ENCODE measurements at regions not wholly inside any gene's neighbourhood (a gene's known extent, or its start where the extent isn't known, plus 50 kb on each side); places are given as distances from the start of the nearest gene placed in this dataset.

- Mint-ChIP-seq H3K4me1 (ENCODE audit: low read depth) (peaks cover 20% of the 10 kb centered on the region), H3K27ac (no peak overlapping the region), H3K4me3 (no peak overlapping the region), H3K36me3 (ENCODE audit: low read depth) (no peaks in the 10 kb centered on the region), H3K9me3 (no peaks in the 10 kb centered on the region), H3K27me3 (no peaks in the 10 kb centered on the region)
- intact Hi-C loops (cut with micrococcal nuclease), result no loop called here
Observed at GRCh38 chr6:139587469-139587868, 213.0 kb upstream of the CITED2 start.

- Mint-ChIP-seq H3K9me3 (no peaks in the 10 kb centered on the region), H3K4me1 (ENCODE audit: low read depth) (peaks cover 8% of the 10 kb centered on the region), H3K36me3 (ENCODE audit: low read depth) (no peaks in the 10 kb centered on the region), H3K4me3 (no peak overlapping the region), H3K27me3 (no peaks in the 10 kb centered on the region), H3K27ac (no peak overlapping the region)
- intact Hi-C loops (cut with micrococcal nuclease), result no loop called here
Observed at GRCh38 chr6:139586273-139586672, 211.8 kb upstream of the CITED2 start.

GRCh38 chr6:139584599-139584998 lies 210.2 kb upstream of the CITED2 start:
- Mint-ChIP-seq H3K9me3 (no peaks in the 10 kb centered on the region), H3K36me3 (ENCODE audit: low read depth) (no peaks in the 10 kb centered on the region), H3K4me1 (ENCODE audit: low read depth) (no peaks in the 10 kb centered on the region), H3K4me3 (no peak overlapping the region), H3K27ac (no peak overlapping the region), H3K27me3 (no peaks in the 10 kb centered on the region)
- intact Hi-C loops (cut with micrococcal nuclease), result no loop called here

GRCh38 chr6:139583420-139583819 lies 209.0 kb upstream of the CITED2 start:
- intact Hi-C loops (cut with micrococcal nuclease), result no loop called here

GRCh38 chr6:139582956-139583355 lies 208.5 kb upstream of the CITED2 start:
- intact Hi-C loops (cut with micrococcal nuclease), result no loop called here
- no peaks in the 10 kb centered on the region for H3K4me1 Mint-ChIP-seq (ENCODE audit: low read depth)
- H3K27ac Mint-ChIP-seq, result no peak overlapping the region
- H3K36me3 Mint-ChIP-seq (ENCODE audit: low read depth), result no peaks in the 10 kb centered on the region
- no peaks in the 10 kb centered on the region for H3K27me3 Mint-ChIP-seq
- H3K9me3 Mint-ChIP-seq, result no peaks in the 10 kb centered on the region
- no peak overlapping the region for H3K4me3 Mint-ChIP-seq

More at GRCh38 chr6:139583420-139583819, 209.0 kb upstream of the CITED2 start:
- Mint-ChIP-seq H3K4me3 (no peak overlapping the region), H3K27ac (no peak overlapping the region), H3K4me1 (ENCODE audit: low read depth) (no peaks in the 10 kb centered on the region), H3K27me3 (no peaks in the 10 kb centered on the region), H3K9me3 (no peaks in the 10 kb centered on the region), H3K36me3 (ENCODE audit: low read depth) (no peaks in the 10 kb centered on the region)

GRCh38 chr6:139581485-139581865 lies 207.0 kb upstream of the CITED2 start:
- no peak overlapping the region for H3K4me3 Mint-ChIP-seq
- intact Hi-C loops (cut with micrococcal nuclease), result no loop called here

GRCh38 chr6:139580592-139581484 lies 206.4 kb upstream of the CITED2 start:
- no peak overlapping the region for H3K4me3 Mint-ChIP-seq
- no peaks in the 10 kb centered on the region for H3K4me1 Mint-ChIP-seq (ENCODE audit: low read depth)
- no peak overlapping the region for H3K27ac Mint-ChIP-seq
- H3K9me3 Mint-ChIP-seq, result no peaks in the 10 kb centered on the region
- intact Hi-C loops (cut with micrococcal nuclease), result no loop called here
- H3K27me3 Mint-ChIP-seq, result no peaks in the 10 kb centered on the region
- no peaks in the 10 kb centered on the region for H3K36me3 Mint-ChIP-seq (ENCODE audit: low read depth)

More at GRCh38 chr6:139581485-139581865, 207.0 kb upstream of the CITED2 start:
- no peaks in the 10 kb centered on the region for H3K9me3 Mint-ChIP-seq
- no peaks in the 10 kb centered on the region for H3K4me1 Mint-ChIP-seq (ENCODE audit: low read depth)
- H3K27me3 Mint-ChIP-seq, result no peaks in the 10 kb centered on the region
- H3K36me3 Mint-ChIP-seq (ENCODE audit: low read depth), result no peaks in the 10 kb centered on the region
- no peak overlapping the region for H3K27ac Mint-ChIP-seq

- no peak overlapping the region for H3K27ac Mint-ChIP-seq
- H3K27me3 Mint-ChIP-seq, result no peaks in the 10 kb centered on the region
- no peak overlapping the region for H3K4me3 Mint-ChIP-seq
- H3K9me3 Mint-ChIP-seq, result no peaks in the 10 kb centered on the region
- no peaks in the 10 kb centered on the region for H3K36me3 Mint-ChIP-seq (ENCODE audit: low read depth)
- intact Hi-C loops (cut with micrococcal nuclease), result no loop called here
- no peaks in the 10 kb centered on the region for H3K4me1 Mint-ChIP-seq (ENCODE audit: low read depth)
Observed at GRCh38 chr6:139577763-139578604, 203.5 kb upstream of the CITED2 start.

- no peaks in the 10 kb centered on the region for H3K4me1 Mint-ChIP-seq (ENCODE audit: low read depth)
- intact Hi-C loops (cut with micrococcal nuclease), result no loop called here
- no peak overlapping the region for H3K27ac Mint-ChIP-seq
- no peak overlapping the region for H3K4me3 Mint-ChIP-seq
- H3K36me3 Mint-ChIP-seq (ENCODE audit: low read depth), result no peaks in the 10 kb centered on the region
- H3K9me3 Mint-ChIP-seq, result no peaks in the 10 kb centered on the region
- no peaks in the 10 kb centered on the region for H3K27me3 Mint-ChIP-seq
Observed at GRCh38 chr6:139577124-139577762, 202.8 kb upstream of the CITED2 start.

GRCh38 chr6:139572001-139572400 lies 197.6 kb upstream of the CITED2 start:
- H3K27me3 Mint-ChIP-seq, result no peaks in the 10 kb centered on the region
- H3K27ac Mint-ChIP-seq, result no peak overlapping the region
- H3K36me3 Mint-ChIP-seq (ENCODE audit: low read depth), result no peaks in the 10 kb centered on the region
- H3K4me3 Mint-ChIP-seq, result no peak overlapping the region
- H3K4me1 Mint-ChIP-seq (ENCODE audit: low read depth), result peaks cover 26% of the 10 kb centered on the region
- intact Hi-C loops (cut with micrococcal nuclease), result no loop called here
- H3K9me3 Mint-ChIP-seq, result no peaks in the 10 kb centered on the region

- H3K27ac Mint-ChIP-seq, result no peak overlapping the region
- H3K4me1 Mint-ChIP-seq (ENCODE audit: low read depth), result peaks cover 30% of the 10 kb centered on the region
Observed at GRCh38 chr6:139570166-139570565, 195.7 kb upstream of the CITED2 start.

GRCh38 chr6:139569566-139569965 lies 195.1 kb upstream of the CITED2 start:
- Mint-ChIP-seq H3K4me3 (no peak overlapping the region), H3K27ac (no peak overlapping the region), H3K9me3 (no peaks in the 10 kb centered on the region), H3K36me3 (ENCODE audit: low read depth) (no peaks in the 10 kb centered on the region), H3K4me1 (ENCODE audit: low read depth) (peaks cover 30% of the 10 kb centered on the region), H3K27me3 (no peaks in the 10 kb centered on the region)
- intact Hi-C loops (cut with micrococcal nuclease), result no loop called here

More at GRCh38 chr6:139570166-139570565, 195.7 kb upstream of the CITED2 start:
- intact Hi-C loops (cut with micrococcal nuclease), result no loop called here
- H3K27me3 Mint-ChIP-seq, result no peaks in the 10 kb centered on the region
- no peaks in the 10 kb centered on the region for H3K9me3 Mint-ChIP-seq
- no peaks in the 10 kb centered on the region for H3K36me3 Mint-ChIP-seq (ENCODE audit: low read depth)
- H3K4me3 Mint-ChIP-seq, result no peak overlapping the region

- H3K27me3 Mint-ChIP-seq, result no peaks in the 10 kb centered on the region
- H3K4me1 Mint-ChIP-seq (ENCODE audit: low read depth), result peaks cover 30% of the 10 kb centered on the region
- no peak overlapping the region for H3K4me3 Mint-ChIP-seq
- H3K36me3 Mint-ChIP-seq (ENCODE audit: low read depth), result no peaks in the 10 kb centered on the region
- no peak overlapping the region for H3K27ac Mint-ChIP-seq
- intact Hi-C loops (cut with micrococcal nuclease), result no loop called here
- no peaks in the 10 kb centered on the region for H3K9me3 Mint-ChIP-seq
Observed at GRCh38 chr6:139568956-139569538, 194.6 kb upstream of the CITED2 start.

Data from dendritic cell treated with granulocyte-macrophage colony-stimulating factor and Interleukin-4, amounts not matched to agents 40 ng/mL and 50 ng/mL, for 4 days (primary cell).